Activated CD8-positive, alpha-beta memory T cell treated with anti-CD3 and anti-CD28 coated beads, Interleukin-2, amount 50 U/mL, for 48 hours (primary cell): ENCODE measurements at regions not wholly inside any gene's neighbourhood (a gene's known extent, or its start where the extent isn't known, plus 50 kb on each side); places are given as distances from the start of the nearest gene placed in this dataset.

Experiments used
- DNase-seq: peaks from one replicate; pipeline ENCODE4 v3.0.0-alpha.2; 2020

DNA sequence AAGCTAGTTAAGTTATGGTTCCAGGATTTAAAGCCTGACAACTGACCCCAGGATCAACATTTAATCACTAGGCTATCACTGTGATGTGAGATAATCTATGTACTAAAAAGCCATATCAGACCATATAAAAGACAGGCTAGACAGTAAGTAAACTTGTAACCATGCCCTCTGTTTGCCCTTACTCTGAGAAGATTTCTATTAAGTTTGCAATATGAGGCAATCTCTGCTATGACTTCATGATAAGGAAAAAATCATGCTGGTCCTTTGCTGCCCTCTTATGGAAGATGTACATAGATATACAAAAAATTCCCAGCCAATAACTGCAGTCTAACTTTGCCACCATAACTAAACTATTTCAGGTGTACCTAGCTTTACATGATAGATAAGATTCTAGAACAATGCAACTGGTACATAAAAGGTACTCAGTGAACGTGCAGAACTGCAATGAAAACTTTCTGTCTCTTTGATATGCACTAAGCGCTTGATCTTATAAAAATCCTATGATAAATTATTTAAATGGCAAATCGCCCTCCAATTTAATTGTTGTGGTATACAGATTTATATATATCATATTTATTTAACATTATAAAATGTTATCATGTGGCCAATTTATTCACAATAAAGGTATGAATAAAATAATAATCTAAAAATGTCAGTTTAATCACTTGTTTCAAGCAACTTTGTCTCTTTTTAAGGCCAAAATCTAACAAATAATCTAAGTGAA, 70.5 kb downstream of the FAM217A start:
- DNase-seq: no peak

DNA sequence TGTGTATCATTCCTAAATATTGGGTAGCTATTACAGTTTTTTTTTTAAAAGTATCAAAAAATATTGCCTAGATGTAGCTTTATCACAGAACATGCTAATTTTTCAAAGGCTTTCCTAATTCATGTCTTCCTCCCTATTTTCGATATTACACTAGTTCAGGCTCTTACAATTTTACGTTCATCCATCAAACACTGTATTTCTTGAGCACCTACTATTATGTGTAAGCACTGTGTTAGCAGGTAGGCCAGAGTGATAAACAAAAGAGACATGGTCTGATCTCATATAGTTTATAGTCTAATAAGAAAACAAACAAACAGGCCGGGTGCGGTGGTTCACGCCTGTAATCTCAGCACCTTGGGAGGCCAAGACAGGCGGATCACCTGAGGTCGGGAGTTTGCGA, 69.5 kb downstream of the FAM217A start:
- no peak for DNase-seq

DNA sequence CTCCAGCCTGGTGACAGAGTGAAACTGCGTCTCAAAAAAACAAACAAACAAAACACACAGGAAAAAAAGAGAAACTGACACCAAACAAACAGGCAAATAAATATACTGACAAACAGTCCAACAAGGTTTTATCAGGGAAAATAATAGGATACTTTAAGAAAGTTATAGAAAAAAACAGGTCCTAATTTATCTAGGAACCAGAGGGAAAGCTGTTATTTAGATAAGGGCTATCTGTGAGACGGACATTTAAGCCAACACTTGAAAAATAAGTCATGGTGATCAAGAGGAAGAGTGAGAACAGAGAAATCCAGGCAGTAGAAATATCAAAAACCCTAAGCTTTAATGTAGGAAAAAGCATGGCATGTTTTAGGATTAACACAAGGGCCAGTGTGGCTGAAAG, 68.9 kb downstream of the FAM217A start:
- no peak for DNase-seq

DNA sequence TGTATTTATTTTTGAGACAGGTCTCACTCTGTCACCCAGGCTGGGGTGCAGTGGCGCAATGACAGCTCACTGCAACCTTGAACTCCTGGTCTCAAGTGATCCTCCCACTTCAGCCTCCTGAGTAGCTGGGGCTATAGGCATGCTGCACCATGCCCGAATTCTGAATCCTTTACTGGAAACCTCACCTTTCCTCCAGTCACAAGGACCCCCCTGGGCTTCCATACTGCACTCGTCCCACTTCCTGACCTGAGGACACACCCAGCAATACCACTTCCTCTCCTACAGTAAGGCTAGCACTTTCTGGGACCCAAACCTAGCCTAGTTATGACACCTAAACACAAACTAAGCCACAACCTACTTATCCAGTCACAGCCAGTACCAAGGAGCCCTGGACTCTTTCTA, 68.2 kb downstream of the FAM217A start:
- no peak for DNase-seq

DNA sequence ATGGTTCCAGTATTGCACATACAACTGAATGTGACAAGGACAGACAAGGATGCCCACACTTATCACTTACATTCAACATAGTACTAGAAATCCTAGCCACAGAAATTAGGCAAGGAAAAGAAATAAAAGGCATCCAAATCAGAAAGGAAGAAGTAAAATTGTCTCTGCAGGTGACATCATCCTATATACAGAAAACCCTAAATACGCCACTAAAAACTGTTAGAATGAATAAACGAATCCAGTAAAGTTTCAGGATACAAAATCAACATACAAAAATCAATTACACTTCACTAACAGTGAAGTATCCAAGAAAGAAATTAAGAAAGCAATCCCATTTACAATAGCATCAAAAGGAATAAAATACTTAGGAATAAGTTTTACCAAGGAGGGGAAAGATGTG, 66.1 kb downstream of the FAM217A start:
- no peak for DNase-seq

DNA sequence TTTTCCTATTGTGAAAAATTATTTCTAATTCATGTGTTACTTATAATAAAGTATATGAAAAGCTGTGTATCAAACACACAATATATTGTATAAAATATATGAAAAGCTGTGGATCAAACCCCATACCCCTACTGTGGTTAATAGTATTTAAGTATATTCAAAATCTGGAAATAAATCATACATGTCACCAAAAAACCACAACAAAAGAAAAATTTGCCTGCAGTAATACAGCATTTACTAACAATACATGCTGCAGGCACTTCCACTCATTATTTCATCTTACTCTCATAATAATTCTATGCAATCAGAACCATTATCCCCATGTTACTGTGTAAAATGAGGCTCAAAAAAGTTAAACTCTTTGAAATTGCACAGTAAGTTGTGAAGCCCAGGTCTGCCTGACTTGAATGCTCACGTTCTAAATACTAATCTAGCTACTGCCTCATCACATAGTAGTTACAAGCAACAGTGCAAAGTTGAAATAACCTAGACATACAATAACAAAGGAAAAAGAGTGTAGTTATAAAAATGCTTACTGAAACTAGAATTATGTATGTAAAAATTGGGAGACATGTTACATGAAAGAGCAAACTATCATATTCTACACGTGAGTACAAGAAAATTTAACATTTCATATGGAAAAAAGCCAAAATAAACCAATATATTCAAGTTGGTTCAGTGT, 61.7 kb downstream of the FAM217A start:
- no peak for DNase-seq

DNA sequence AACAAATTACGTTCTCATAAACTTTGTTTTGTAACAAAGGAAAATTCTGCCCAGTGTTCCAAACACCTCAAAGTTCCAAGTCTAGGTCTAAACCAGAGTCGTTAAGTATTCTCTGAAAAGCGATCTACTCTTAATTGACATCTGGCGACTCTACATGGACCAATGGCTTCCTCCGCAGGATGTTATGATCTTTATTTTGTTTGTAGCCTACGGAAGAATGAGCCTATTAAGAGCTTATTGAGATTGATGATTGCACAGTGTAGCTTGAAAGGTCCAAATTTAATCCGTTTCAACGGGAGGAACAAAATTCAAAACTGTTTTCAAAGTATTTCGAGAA, 61.1 kb downstream of the FAM217A start:
- DNase-seq: no peak

DNA sequence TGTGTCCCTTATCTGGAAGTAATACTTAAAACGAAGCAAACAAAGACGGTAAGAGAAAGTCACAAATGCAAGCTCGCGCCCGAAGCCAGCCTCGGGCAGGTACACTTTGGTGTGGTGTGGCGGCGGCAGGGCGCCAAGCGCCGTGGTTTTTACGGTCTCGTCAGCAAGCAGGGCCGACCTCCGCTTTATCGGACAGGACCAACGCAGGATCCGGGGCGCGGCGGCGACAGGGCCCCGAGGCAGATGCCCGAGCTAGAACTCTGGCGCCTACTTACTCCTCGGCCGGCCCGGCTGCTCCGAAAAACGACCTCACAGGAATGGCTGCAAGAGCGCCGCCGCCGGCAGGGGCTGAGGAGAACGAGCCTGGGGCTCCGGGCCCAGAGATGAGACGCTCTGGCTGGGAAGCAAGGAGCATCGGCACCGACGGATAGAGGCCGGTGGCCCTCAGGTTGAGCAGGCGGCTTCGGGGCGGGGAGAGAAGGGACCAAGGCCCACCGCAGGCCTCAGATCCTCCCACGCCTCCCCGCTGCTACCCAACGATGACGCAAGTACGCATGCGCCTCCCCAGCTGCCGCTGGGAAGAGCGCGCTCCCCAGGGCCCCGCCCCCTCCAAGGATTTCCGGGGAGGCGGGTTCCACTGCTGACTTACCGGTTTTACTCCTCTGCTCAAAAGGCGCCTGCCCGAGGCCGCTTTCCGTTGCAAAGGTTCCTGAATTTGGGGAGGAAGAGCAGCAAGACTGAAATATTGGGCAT, 60.6 kb downstream of the FAM217A start:
- peak; percentile 98 for DNase-seq
